ENCODE measurements at regions not wholly inside any gene's neighbourhood (a gene's known extent, or its start where the extent isn't known, plus 50 kb on each side); places are given as distances from the start of the nearest gene placed in this dataset.

DNA sequence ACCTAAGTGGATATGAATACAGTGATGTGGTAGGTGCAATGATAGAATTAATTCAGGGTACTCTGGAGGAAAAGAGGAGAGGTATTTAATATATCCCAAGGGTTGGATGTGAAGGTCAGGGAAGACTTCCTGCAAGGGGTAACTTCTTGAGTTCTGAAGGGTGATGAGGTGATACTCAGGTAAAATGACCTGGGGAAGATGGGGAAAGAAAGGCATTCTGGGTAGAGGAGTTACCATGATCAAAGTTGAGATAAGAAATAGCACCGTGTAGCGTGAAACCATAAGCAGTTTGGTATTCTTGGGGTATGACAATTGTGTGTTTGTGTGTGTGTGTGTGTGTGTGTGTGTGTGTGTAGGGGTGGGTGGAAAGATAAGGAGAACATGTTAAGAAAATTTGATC is 270.4 kb upstream of the LCORL start:
- TF ChIP-seq, protein P1, sequence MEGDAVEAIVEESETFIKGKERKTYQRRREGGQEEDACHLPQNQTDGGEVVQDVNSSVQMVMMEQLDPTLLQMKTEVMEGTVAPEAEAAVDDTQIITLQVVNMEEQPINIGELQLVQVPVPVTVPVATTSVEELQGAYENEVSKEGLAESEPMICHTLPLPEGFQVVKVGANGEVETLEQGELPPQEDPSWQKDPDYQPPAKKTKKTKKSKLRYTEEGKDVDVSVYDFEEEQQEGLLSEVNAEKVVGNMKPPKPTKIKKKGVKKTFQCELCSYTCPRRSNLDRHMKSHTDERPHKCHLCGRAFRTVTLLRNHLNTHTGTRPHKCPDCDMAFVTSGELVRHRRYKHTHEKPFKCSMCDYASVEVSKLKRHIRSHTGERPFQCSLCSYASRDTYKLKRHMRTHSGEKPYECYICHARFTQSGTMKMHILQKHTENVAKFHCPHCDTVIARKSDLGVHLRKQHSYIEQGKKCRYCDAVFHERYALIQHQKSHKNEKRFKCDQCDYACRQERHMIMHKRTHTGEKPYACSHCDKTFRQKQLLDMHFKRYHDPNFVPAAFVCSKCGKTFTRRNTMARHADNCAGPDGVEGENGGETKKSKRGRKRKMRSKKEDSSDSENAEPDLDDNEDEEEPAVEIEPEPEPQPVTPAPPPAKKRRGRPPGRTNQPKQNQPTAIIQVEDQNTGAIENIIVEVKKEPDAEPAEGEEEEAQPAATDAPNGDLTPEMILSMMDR (IDR thresholded peaks at IDR 0.05; ENCODE audit: insufficient read depth, low read length) = no peak
- TF ChIP-seq POLR2AphosphoS5 (IDR thresholded peaks at IDR 0.05; ENCODE audit: low read depth) (no peak), SPI1 (IDR thresholded peaks at IDR 0.05; ENCODE audit: borderline replicate concordance, low read depth) (no peak), GABPA (IDR thresholded peaks at IDR 0.05; ENCODE audit: low read depth) (no peak)
- TF ChIP-seq, protein P2, sequence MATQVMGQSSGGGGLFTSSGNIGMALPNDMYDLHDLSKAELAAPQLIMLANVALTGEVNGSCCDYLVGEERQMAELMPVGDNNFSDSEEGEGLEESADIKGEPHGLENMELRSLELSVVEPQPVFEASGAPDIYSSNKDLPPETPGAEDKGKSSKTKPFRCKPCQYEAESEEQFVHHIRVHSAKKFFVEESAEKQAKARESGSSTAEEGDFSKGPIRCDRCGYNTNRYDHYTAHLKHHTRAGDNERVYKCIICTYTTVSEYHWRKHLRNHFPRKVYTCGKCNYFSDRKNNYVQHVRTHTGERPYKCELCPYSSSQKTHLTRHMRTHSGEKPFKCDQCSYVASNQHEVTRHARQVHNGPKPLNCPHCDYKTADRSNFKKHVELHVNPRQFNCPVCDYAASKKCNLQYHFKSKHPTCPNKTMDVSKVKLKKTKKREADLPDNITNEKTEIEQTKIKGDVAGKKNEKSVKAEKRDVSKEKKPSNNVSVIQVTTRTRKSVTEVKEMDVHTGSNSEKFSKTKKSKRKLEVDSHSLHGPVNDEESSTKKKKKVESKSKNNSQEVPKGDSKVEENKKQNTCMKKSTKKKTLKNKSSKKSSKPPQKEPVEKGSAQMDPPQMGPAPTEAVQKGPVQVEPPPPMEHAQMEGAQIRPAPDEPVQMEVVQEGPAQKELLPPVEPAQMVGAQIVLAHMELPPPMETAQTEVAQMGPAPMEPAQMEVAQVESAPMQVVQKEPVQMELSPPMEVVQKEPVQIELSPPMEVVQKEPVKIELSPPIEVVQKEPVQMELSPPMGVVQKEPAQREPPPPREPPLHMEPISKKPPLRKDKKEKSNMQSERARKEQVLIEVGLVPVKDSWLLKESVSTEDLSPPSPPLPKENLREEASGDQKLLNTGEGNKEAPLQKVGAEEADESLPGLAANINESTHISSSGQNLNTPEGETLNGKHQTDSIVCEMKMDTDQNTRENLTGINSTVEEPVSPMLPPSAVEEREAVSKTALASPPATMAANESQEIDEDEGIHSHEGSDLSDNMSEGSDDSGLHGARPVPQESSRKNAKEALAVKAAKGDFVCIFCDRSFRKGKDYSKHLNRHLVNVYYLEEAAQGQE (IDR thresholded peaks at IDR 0.05; ENCODE audit: insufficient replicate concordance, low read depth) = no peak

All from HL-60 (cell line).